Activated CD4-positive, alpha-beta T cell treated with anti-CD3 and anti-CD28 coated beads for 36 hours (primary cell): ENCODE measurements at regions not wholly inside any gene's neighbourhood (a gene's known extent, or its start where the extent isn't known, plus 50 kb on each side); places are given as distances from the start of the nearest gene placed in this dataset.
A peak's percentile ranks its signal among the peaks of the same experiment; 100 is the strongest.

Experiments
- ATAC-seq: fragments of 200-7000 bp; cut with Tn5 transposase; one replicate; pipeline ENCODE4 v1.10.0; 2021; ENCODE audit warnings: mild to moderate bottlenecking, moderate library complexity
- CTCF ChIA-PET: fragments of 350-600 bp; sonication (Branson Sonifier 250); formaldehyde crosslinking; loops from one replicate; lab custom pipeline; 2021; ENCODE audit warnings: antibody characterized with exemption; lab: Charles Lee
- POLR2A ChIA-PET: fragments of 350-600 bp; sonication (Branson Sonifier 250); formaldehyde crosslinking; loops from one replicate; lab custom pipeline; 2021; ENCODE audit warnings: antibody characterized with exemption, inconsistent platforms; lab: Charles Lee
- DNase-seq: peaks from one replicate; pipeline ENCODE4 v3.0.0-alpha.2; 2020
- H3K27ac Mint-ChIP-seq: one replicate; pipeline ENCODE4 v1.8.0; 2021; ENCODE audit warnings: mixed read lengths
- H3K27me3 Mint-ChIP-seq: one replicate; pipeline ENCODE4 v1.8.0; 2021; ENCODE audit warnings: mixed read lengths
- H3K36me3 Mint-ChIP-seq: one replicate; pipeline ENCODE4 v1.8.0; 2021; ENCODE audit warnings: low read depth, mixed read lengths
- H3K4me1 Mint-ChIP-seq: one replicate; pipeline ENCODE4 v1.8.0; 2021; ENCODE audit warnings: mixed read lengths
- H3K4me3 Mint-ChIP-seq: one replicate; pipeline ENCODE4 v1.8.0; 2021; ENCODE audit warnings: mild to moderate bottlenecking, moderate library complexity, mixed read lengths
- H3K9me3 Mint-ChIP-seq: one replicate; pipeline ENCODE4 v1.8.0; 2021; ENCODE audit warnings: low read depth, mixed read lengths
- intact Hi-C, 2 experiments: fragments of 100-400 bp; cut with DNase I in 1 of 2; cut with micrococcal nuclease in 1 of 2; formaldehyde crosslinking; loops; one replicate each; pipeline versions ENCODE4 v1.14.2 to v1.15.1; 2022 to 2024; cut with DNase I, micrococcal nuclease

GRCh38 chr16:5490499-5490898 lies 392.9 kb upstream of the EEF2KMT start:
- CTCF ChIA-PET = interaction anchor here (0.6 to 1.5 kb wide), 2 partner anchors 13 to 169 kb away, joined by 4 read pairs; no protein-coding TSS in a partner anchor
- peaks cover 4% of the 10 kb centered on the region for H3K27me3 Mint-ChIP-seq
- no peaks in the 10 kb centered on the region for H3K36me3 Mint-ChIP-seq
- no peak overlapping the region for H3K27ac Mint-ChIP-seq
- no peaks in the 10 kb centered on the region for H3K4me1 Mint-ChIP-seq
- ATAC-seq = no peak
- POLR2A ChIA-PET = no interaction called here
- no peaks in the 10 kb centered on the region for H3K9me3 Mint-ChIP-seq
- intact Hi-C loops = loop anchor here in 1 of 2 experiments (1.0 kb wide), 1 partner anchor 251 kb away; no protein-coding TSS in a partner anchor
- peak; percentile 66 for DNase-seq
- H3K4me3 Mint-ChIP-seq = no peak overlapping the region

- no peaks in the 10 kb centered on the region for H3K4me1 Mint-ChIP-seq
- H3K4me3 Mint-ChIP-seq = no peak overlapping the region
- intact Hi-C loops = loop anchor here in 1 of 2 experiments (10.0 kb wide), 1 partner anchor 254 kb away; no protein-coding TSS in a partner anchor
- DNase-seq (no peak), ATAC-seq (no peak)
- CTCF ChIA-PET = interaction anchor here (0.9 kb wide), 1 partner anchor 12 kb away, joined by 3 read pairs; no protein-coding TSS in a partner anchor
- no peaks in the 10 kb centered on the region for H3K36me3 Mint-ChIP-seq
- no peak overlapping the region for H3K27ac Mint-ChIP-seq
- H3K27me3 Mint-ChIP-seq = peaks cover 2% of the 10 kb centered on the region
- POLR2A ChIA-PET = no interaction called here
- no peaks in the 10 kb centered on the region for H3K9me3 Mint-ChIP-seq
Measured at GRCh38 chr16:5488581-5488980, 391.0 kb upstream of the EEF2KMT start.

GRCh38 chr16:5487728-5488127 lies 390.1 kb upstream of the EEF2KMT start:
- no peak for DNase-seq
- ChIA-PET POLR2A (no interaction called here), CTCF (no interaction called here)
- no peaks in the 10 kb centered on the region for H3K4me1 Mint-ChIP-seq
- H3K4me3 Mint-ChIP-seq = no peak overlapping the region
- H3K27me3 Mint-ChIP-seq = peaks cover 2% of the 10 kb centered on the region
- H3K36me3 Mint-ChIP-seq = no peaks in the 10 kb centered on the region
- ATAC-seq = no peak
- H3K9me3 Mint-ChIP-seq = no peaks in the 10 kb centered on the region
- intact Hi-C loops = loop anchor here in 1 of 2 experiments (10.0 kb wide), 1 partner anchor 253 kb away; no protein-coding TSS in a partner anchor
- H3K27ac Mint-ChIP-seq = no peak overlapping the region

- H3K36me3 Mint-ChIP-seq = no peaks in the 10 kb centered on the region
- intact Hi-C loops = loop anchor here in 1 of 2 experiments (10.0 kb wide), 1 partner anchor 247 kb away; no protein-coding TSS in a partner anchor
- H3K4me3 Mint-ChIP-seq = no peak overlapping the region
- no peaks in the 10 kb centered on the region for H3K9me3 Mint-ChIP-seq
- CTCF ChIA-PET = no interaction called here
- H3K27me3 Mint-ChIP-seq = peaks cover 6% of the 10 kb centered on the region
- POLR2A ChIA-PET = no interaction called here
- no peak for ATAC-seq
- DNase-seq = no peak
- H3K4me1 Mint-ChIP-seq = no peaks in the 10 kb centered on the region
- H3K27ac Mint-ChIP-seq = no peak overlapping the region
Measured at GRCh38 chr16:5482256-5482655, 384.7 kb upstream of the EEF2KMT start.

- Mint-ChIP-seq H3K27me3 (peaks cover 6% of the 10 kb centered on the region), H3K4me3 (no peak overlapping the region), H3K9me3 (no peaks in the 10 kb centered on the region), H3K4me1 (no peaks in the 10 kb centered on the region), H3K27ac (no peak overlapping the region), H3K36me3 (no peaks in the 10 kb centered on the region)
- DNase-seq (no peak), ATAC-seq (no peak)
- POLR2A ChIA-PET = no interaction called here
- CTCF ChIA-PET = interaction anchor here (1.2 kb wide), 1 partner anchor 9 kb away, joined by 3 read pairs; no protein-coding TSS in a partner anchor
- intact Hi-C loops = loop anchor here in 1 of 2 experiments (10.0 kb wide), 1 partner anchor 246 kb away; no protein-coding TSS in a partner anchor
Measured at GRCh38 chr16:5480431-5481195, 383.0 kb upstream of the EEF2KMT start.

- no peaks in the 10 kb centered on the region for H3K36me3 Mint-ChIP-seq
- ATAC-seq = no peak
- H3K4me3 Mint-ChIP-seq = no peak overlapping the region
- DNase-seq = no peak
- no peak overlapping the region for H3K27ac Mint-ChIP-seq
- H3K4me1 Mint-ChIP-seq = no peaks in the 10 kb centered on the region
- POLR2A ChIA-PET = no interaction called here
- intact Hi-C loops = loop anchor here in 1 of 2 experiments (10.0 kb wide), 1 partner anchor 245 kb away; no protein-coding TSS in a partner anchor
- peaks cover 7% of the 10 kb centered on the region for H3K27me3 Mint-ChIP-seq
- no peaks in the 10 kb centered on the region for H3K9me3 Mint-ChIP-seq
- CTCF ChIA-PET = interaction anchor here (1.2 kb wide), 1 partner anchor 10 kb away, joined by 3 read pairs; no protein-coding TSS in a partner anchor
Measured at GRCh38 chr16:5479926-5480325, 382.3 kb upstream of the EEF2KMT start.

- peaks cover 16% of the 10 kb centered on the region for H3K27me3 Mint-ChIP-seq
- DNase-seq (no peak), ATAC-seq (no peak)
- ChIA-PET POLR2A (no interaction called here), CTCF (interaction anchor here (1.7 kb wide), 1 partner anchor 12 kb away, joined by 4 read pairs; no protein-coding TSS in a partner anchor)
- H3K4me3 Mint-ChIP-seq = no peak overlapping the region
- H3K9me3 Mint-ChIP-seq = no peaks in the 10 kb centered on the region
- intact Hi-C loops = no loop called here
- no peak overlapping the region for H3K27ac Mint-ChIP-seq
- H3K4me1 Mint-ChIP-seq = no peaks in the 10 kb centered on the region
- H3K36me3 Mint-ChIP-seq = no peaks in the 10 kb centered on the region
Measured at GRCh38 chr16:5478036-5478435, 380.4 kb upstream of the EEF2KMT start.

- no peak for ATAC-seq
- DNase-seq = no peak
- CTCF ChIA-PET = interaction anchor here (1.7 kb wide), 1 partner anchor 12 kb away, joined by 4 read pairs; no protein-coding TSS in a partner anchor
- Mint-ChIP-seq H3K27me3 (peaks cover 16% of the 10 kb centered on the region), H3K9me3 (no peaks in the 10 kb centered on the region), H3K27ac (no peak overlapping the region), H3K4me3 (no peak overlapping the region), H3K4me1 (no peaks in the 10 kb centered on the region), H3K36me3 (no peaks in the 10 kb centered on the region)
- intact Hi-C loops = no loop called here
- POLR2A ChIA-PET = no interaction called here
Measured at GRCh38 chr16:5477251-5477650, 379.7 kb upstream of the EEF2KMT start.

GRCh38 chr16:5472552-5472951 lies 375.0 kb upstream of the EEF2KMT start:
- H3K27me3 Mint-ChIP-seq = peaks cover 25% of the 10 kb centered on the region
- ATAC-seq = no peak
- no peak for DNase-seq
- no peaks in the 10 kb centered on the region for H3K4me1 Mint-ChIP-seq
- POLR2A ChIA-PET = no interaction called here
- no peaks in the 10 kb centered on the region for H3K9me3 Mint-ChIP-seq
- no peak overlapping the region for H3K4me3 Mint-ChIP-seq
- no peak overlapping the region for H3K27ac Mint-ChIP-seq
- no peaks in the 10 kb centered on the region for H3K36me3 Mint-ChIP-seq
- CTCF ChIA-PET = no interaction called here
- intact Hi-C loops = no loop called here

- no peak for ATAC-seq
- Mint-ChIP-seq H3K36me3 (no peaks in the 10 kb centered on the region), H3K4me1 (no peaks in the 10 kb centered on the region), H3K4me3 (no peak overlapping the region), H3K27me3 (peaks cover 18% of the 10 kb centered on the region), H3K9me3 (no peaks in the 10 kb centered on the region), H3K27ac (no peak overlapping the region)
- CTCF ChIA-PET = no interaction called here
- POLR2A ChIA-PET = no interaction called here
- DNase-seq = no peak
- intact Hi-C loops = no loop called here
Measured at GRCh38 chr16:5468488-5468887, 370.9 kb upstream of the EEF2KMT start.

GRCh38 chr16:5467552-5467951 lies 370.0 kb upstream of the EEF2KMT start:
- H3K27me3 Mint-ChIP-seq = peaks cover 12% of the 10 kb centered on the region
- H3K4me3 Mint-ChIP-seq = no peak overlapping the region
- H3K27ac Mint-ChIP-seq = no peak overlapping the region

GRCh38 chr16:5466551-5466950 lies 369.0 kb upstream of the EEF2KMT start:
- no peak for DNase-seq
- Mint-ChIP-seq H3K9me3 (no peaks in the 10 kb centered on the region), H3K27ac (no peak overlapping the region), H3K4me3 (no peak overlapping the region), H3K27me3 (peaks cover 8% of the 10 kb centered on the region), H3K4me1 (no peaks in the 10 kb centered on the region), H3K36me3 (no peaks in the 10 kb centered on the region)
- no peak for ATAC-seq
- ChIA-PET POLR2A (no interaction called here), CTCF (no interaction called here)
- intact Hi-C loops = no loop called here

More at GRCh38 chr16:5467552-5467951, 370.0 kb upstream of the EEF2KMT start:
- Mint-ChIP-seq H3K36me3 (no peaks in the 10 kb centered on the region), H3K4me1 (no peaks in the 10 kb centered on the region), H3K9me3 (no peaks in the 10 kb centered on the region)
- CTCF ChIA-PET = no interaction called here
- ATAC-seq (no peak), DNase-seq (no peak)
- intact Hi-C loops = no loop called here
- POLR2A ChIA-PET = no interaction called here
